Non-pigmented ciliary epithelial cell (primary cell): ENCODE measurements at regions not wholly inside any gene's neighbourhood (a gene's known extent, or its start where the extent isn't known, plus 50 kb on each side); places are given as distances from the start of the nearest gene placed in this dataset.

Experiments used
- DNase-seq: peaks from one replicate; pipeline ENCODE4 v3.0.0-alpha.2; 2010; ENCODE audit warnings: low read depth

GRCh38 chr10:89153971-89154370 is 53.1 kb downstream of the CH25H start:
- no peak for DNase-seq

GRCh38 chr10:89153116-89153515 is 54.0 kb downstream of the CH25H start:
- DNase-seq, result no peak

GRCh38 chr10:89151857-89152256 is 55.3 kb downstream of the CH25H start:
- DNase-seq, result no peak

GRCh38 chr10:89148061-89148460 is 59.1 kb downstream of the CH25H start:
- DNase-seq, result no peak

- DNase-seq, result no peak
Observed at GRCh38 chr10:89147256-89147655, 59.9 kb downstream of the CH25H start.

GRCh38 chr10:89144836-89145235 is 62.3 kb downstream of the CH25H start:
- DNase-seq, result no peak

GRCh38 chr10:89142590-89142989 is 64.5 kb downstream of the CH25H start:
- no peak for DNase-seq

GRCh38 chr10:89138755-89139490 is 68.2 kb downstream of the CH25H start:
- DNase-seq, result no peak

GRCh38 chr10:89134963-89135362 is 72.2 kb downstream of the CH25H start:
- no peak for DNase-seq

GRCh38 chr10:89129911-89130310 is 77.2 kb downstream of the CH25H start:
- peak; percentile 67 for DNase-seq

GRCh38 chr10:89122433-89123051 is 84.6 kb downstream of the CH25H start:
- no peak for DNase-seq

GRCh38 chr10:89121764-89122020 is 85.4 kb downstream of the CH25H start:
- no peak for DNase-seq

- no peak for DNase-seq
Observed at GRCh38 chr10:89120931-89121763, 86.0 kb downstream of the CH25H start.

- no peak for DNase-seq
Observed at GRCh38 chr10:89119651-89120050, 87.5 kb downstream of the CH25H start.

GRCh38 chr10:89118091-89118490 is 89.0 kb downstream of the CH25H start:
- peak; percentile 60 for DNase-seq

GRCh38 chr10:89115876-89116627 is 91.1 kb downstream of the CH25H start:
- peak; percentile 52 for DNase-seq

GRCh38 chr10:89114846-89115625 is 92.1 kb downstream of the CH25H start:
- no peak for DNase-seq

GRCh38 chr10:89102735-89103134 is 104.4 kb downstream of the CH25H start:
- no peak for DNase-seq

- DNase-seq, result no peak
Observed at GRCh38 chr10:89101943-89102342, 105.2 kb downstream of the CH25H start.

- no peak for DNase-seq
Observed at GRCh38 chr10:89100680-89101079, 106.4 kb downstream of the CH25H start.

- no peak for DNase-seq
Observed at GRCh38 chr10:89097226-89097625, 106.6 kb downstream of the FAS start.
